PC-3 (cell line): ENCODE measurements at regions not wholly inside any gene's neighbourhood (a gene's known extent, or its start where the extent isn't known, plus 50 kb on each side); places are given as distances from the start of the nearest gene placed in this dataset.

Experiments
- ATAC-seq: fragments of 200-7000 bp; cut with Tn5 transposase; 2 replicates; pipeline ENCODE4 v1.9.1; 2020; ENCODE audit warnings: mild to moderate bottlenecking, moderate library complexity
- BruUV-seq: library from RNA; stranded (reverse); fragments of 400-500 nt; replicated peaks from 2 replicates; lab custom pipeline; 2021; lab: Mats Ljungman, UMichigan
- CTCF ChIA-PET: fragments of 300-600 bp; sonication (Branson Sonifier 250); formaldehyde crosslinking; loops from one replicate; lab custom pipeline; 2022; ENCODE audit warnings: antibody characterized with exemption; lab: Charles Lee
- POLR2A ChIA-PET: fragments of 300-600 bp; sonication (Branson Sonifier 250); formaldehyde crosslinking; loops from one replicate; lab custom pipeline; 2022; ENCODE audit warnings: antibody characterized with exemption; ENCODE audit not compliant: unreplicated experiment; lab: Charles Lee
- DNase-seq: peaks from one replicate; pipeline ENCODE4 v3.0.0-alpha.2; 2015
- H2AFZ ChIP-seq: fragments of 300-600 bp; sonication (generic); 2 replicates; pipeline ENCODE4 v1.6.0; 2016; ENCODE audit warnings: antibody characterized with exemption, low read length
- H3F3A ChIP-seq: fragments of 300-600 bp; sonication (generic); one replicate; pipeline ENCODE4 v1.6.0; 2017; ENCODE audit warnings: antibody characterized with exemption, low read length, control low read depth, mild to moderate bottlenecking; ENCODE audit not compliant: unreplicated experiment
- H3K27ac ChIP-seq: fragments of 300-600 bp; sonication (generic); 2 replicates; pipeline ENCODE4 v1.5.1; 2016; ENCODE audit warnings: mild to moderate bottlenecking, low read length
- H3K27me3 ChIP-seq: fragments of 300-600 bp; sonication (generic); 2 replicates; pipeline ENCODE4 v1.6.1; 2016; ENCODE audit warnings: low read length, mixed read lengths
- H3K36me3 ChIP-seq: fragments of 300-600 bp; sonication (generic); 2 replicates; pipeline ENCODE4 v1.6.1; 2016; ENCODE audit warnings: low read depth, mixed run types, low read length, mixed read lengths
- H3K4me1 ChIP-seq: fragments of 300-600 bp; sonication (generic); 2 replicates; pipeline ENCODE4 v1.5.1; 2016; ENCODE audit warnings: low read length; ENCODE audit not compliant: insufficient read depth
- H3K4me2 ChIP-seq: fragments of 300-600 bp; sonication (generic); 2 replicates; pipeline ENCODE4 v1.6.0; 2016; ENCODE audit warnings: low read length
- H3K4me3 ChIP-seq: fragments of 300-600 bp; sonication (generic); 2 replicates; pipeline ENCODE4 v1.5.1; 2016; ENCODE audit warnings: mild to moderate bottlenecking, low read length, mixed read lengths
- H3K79me2 ChIP-seq: fragments of 300-600 bp; sonication (generic); 2 replicates; pipeline ENCODE4 v1.6.1; 2017; ENCODE audit warnings: low read length, mixed read lengths
- H3K9ac ChIP-seq: fragments of 300-600 bp; sonication (generic); 2 replicates; pipeline ENCODE4 v1.6.0; 2016; ENCODE audit warnings: mild to moderate bottlenecking, low read length
- H3K9me2 ChIP-seq: fragments of 300-600 bp; sonication (generic); replicated peaks from 2 replicates; pipeline ENCODE4 v1.6.1; 2016; ENCODE audit warnings: mixed run types, low read length, mixed read lengths
- H3K9me3 ChIP-seq: fragments of 300-600 bp; sonication (generic); 2 replicates; pipeline ENCODE4 v1.6.1; 2016; ENCODE audit warnings: low read length, mixed read lengths
- H4K20me1 ChIP-seq: fragments of 300-600 bp; sonication (generic); 2 replicates; pipeline ENCODE4 v1.6.1; 2016; ENCODE audit warnings: low read length, mixed read lengths
- CTCF ChIP-seq: fragments of 300-600 bp; sonication (generic); conservative IDR thresholded peaks from 2 replicates; pipeline ENCODE4 v1.5.1; 2017; ENCODE audit warnings: antibody characterized with exemption, low read depth, mild to moderate bottlenecking, low read length
- EZH2 ChIP-seq: fragments of 300-600 bp; sonication (generic); IDR thresholded peaks from one replicate; pipeline ENCODE4 v1.6.1; 2017; ENCODE audit warnings: antibody characterized with exemption, mild to moderate bottlenecking, low read length; ENCODE audit not compliant: unreplicated experiment
- EZH2phosphoT487 ChIP-seq: fragments of 300-600 bp; sonication (generic); IDR thresholded peaks from 2 replicates; pipeline ENCODE4 v1.6.1; 2018; ENCODE audit warnings: mild to moderate bottlenecking, antibody characterized with exemption, low read length, borderline replicate concordance
- intact Hi-C: fragments of 100-400 bp; cut with micrococcal nuclease; formaldehyde crosslinking; loops from 2 replicates; pipeline ENCODE4 v1.9.0; 2023

DNA sequence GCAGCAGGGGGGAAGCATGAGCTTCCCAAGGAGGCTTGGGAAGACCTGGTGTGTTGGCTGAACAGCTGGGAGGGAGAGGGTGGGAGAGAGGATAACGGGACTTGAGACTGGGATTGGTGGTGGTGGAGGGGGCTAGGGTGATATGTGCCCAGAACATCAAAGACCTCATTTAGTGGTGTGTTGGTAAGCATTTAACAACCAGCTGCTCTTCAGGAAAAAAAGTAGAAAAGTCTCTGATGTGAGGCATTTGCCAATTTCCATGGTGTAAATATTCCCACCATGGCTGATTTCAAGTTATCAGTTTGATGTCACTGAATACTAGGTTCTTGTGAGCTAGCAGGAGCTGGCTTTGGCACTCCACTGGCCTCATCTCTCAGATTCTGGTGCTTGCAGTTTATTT lies 170.8 kb downstream of the MACROH2A1 start:
- no peaks in the 10 kb centered on the region for H3K79me2 ChIP-seq
- no peak for TF ChIP-seq EZH2phosphoT487
- TF ChIP-seq EZH2, result no peak
- no peak for TF ChIP-seq CTCF
- no peaks in the 10 kb centered on the region for H3K27me3 ChIP-seq
- no peak overlapping the region for H3K4me3 ChIP-seq
- intact Hi-C loops, result no loop called here
- H3K27ac ChIP-seq, result no peak overlapping the region
- no peak for DNase-seq
- BruUV-seq, result no TSS peak
- no peaks in the 10 kb centered on the region for H4K20me1 ChIP-seq
- H3K36me3 ChIP-seq, result no peaks in the 10 kb centered on the region
- ATAC-seq, result no peak
- ChIA-PET CTCF (no interaction called here), POLR2A (no interaction called here)
- no peak overlapping the region for H3K9ac ChIP-seq
- H3K4me1 ChIP-seq, result no peaks in the 10 kb centered on the region
- H2AFZ ChIP-seq, result no peak overlapping the region
- no peak overlapping the region for H3K4me2 ChIP-seq
- H3F3A ChIP-seq, result no peaks in the 10 kb centered on the region
- H3K9me2 ChIP-seq, result no peaks in the 10 kb centered on the region
- H3K9me3 ChIP-seq, result no peaks in the 10 kb centered on the region

- H3K9ac ChIP-seq, result no peak overlapping the region
- POLR2A ChIA-PET, result no interaction called here
- H3K36me3 ChIP-seq, result no peaks in the 10 kb centered on the region
- no peak overlapping the region for H3K4me2 ChIP-seq
- no peaks in the 10 kb centered on the region for H3K9me2 ChIP-seq
- H3K27ac ChIP-seq, result no peak overlapping the region
- no peaks in the 10 kb centered on the region for H4K20me1 ChIP-seq
- TF ChIP-seq EZH2, result no peak
- CTCF ChIA-PET, result no interaction called here
- no peaks in the 10 kb centered on the region for H3K79me2 ChIP-seq
- H3K4me3 ChIP-seq, result no peak overlapping the region
- H3K4me1 ChIP-seq, result peaks cover 6% of the 10 kb centered on the region
- H2AFZ ChIP-seq, result no peak overlapping the region
- H3K27me3 ChIP-seq, result no peaks in the 10 kb centered on the region
- no peak for DNase-seq
- intact Hi-C loops, result no loop called here
- H3K9me3 ChIP-seq, result no peaks in the 10 kb centered on the region
- ATAC-seq, result no peak
- BruUV-seq, result no TSS peak
- H3F3A ChIP-seq, result no peaks in the 10 kb centered on the region
Measured at GRCh38 chr5:135227064-135228022, 171.7 kb downstream of the MACROH2A1 start.

GRCh38 chr5:135225856-135226560 lies 173.0 kb downstream of the MACROH2A1 start:
- POLR2A ChIA-PET, result no interaction called here
- Histone ChIP-seq H3F3A (no peaks in the 10 kb centered on the region), H3K36me3 (no peaks in the 10 kb centered on the region), H3K4me2 (no peak overlapping the region), H3K9me2 (no peaks in the 10 kb centered on the region), H3K4me3 (no peak overlapping the region), H4K20me1 (no peaks in the 10 kb centered on the region), H3K4me1 (peaks cover 15% of the 10 kb centered on the region), H3K27me3 (no peaks in the 10 kb centered on the region), H2AFZ (no peak overlapping the region), H3K9ac (no peak overlapping the region), H3K79me2 (no peaks in the 10 kb centered on the region), H3K27ac (no peak overlapping the region), H3K9me3 (no peaks in the 10 kb centered on the region)
- DNase-seq, result no peak
- TF ChIP-seq CTCF (no peak), EZH2 (no peak), EZH2phosphoT487 (no peak)
- intact Hi-C loops, result no loop called here
- BruUV-seq, result no TSS peak
- no peak for ATAC-seq
- CTCF ChIA-PET, result no interaction called here
